Fibroblast of mammary gland (primary cell): ENCODE measurements at regions not wholly inside any gene's neighbourhood (a gene's known extent, or its start where the extent isn't known, plus 50 kb on each side); places are given as distances from the start of the nearest gene placed in this dataset.
A peak's percentile ranks its signal among the peaks of the same experiment; 100 is the strongest.

Source experiments
- DNase-seq: peaks from one replicate; pipeline ENCODE4 v3.0.0-alpha.2; 2010; ENCODE audit warnings: low read depth
- H3K4me3 ChIP-seq: 2 replicates; pipeline ENCODE4 v1.5.1; 2011; ENCODE audit warnings: low read depth, mild to moderate bottlenecking, low read length, moderate library complexity; ENCODE audit not compliant: control insufficient read depth
- CTCF ChIP-seq: conservative IDR thresholded peaks from 2 replicates; pipeline ENCODE4 v1.5.1; 2011; ENCODE audit warnings: low read depth, low read length, inconsistent platforms; ENCODE audit not compliant: control insufficient read depth, insufficient read depth

- no peak overlapping the region for H3K4me3 ChIP-seq
- DNase-seq = no peak
- TF ChIP-seq CTCF = no peak
Measured at GRCh38 chr5:109961751-109962150, 272.0 kb downstream of the MAN2A1 start.

- no peak for DNase-seq
- H3K4me3 ChIP-seq = no peak overlapping the region
- TF ChIP-seq CTCF = no peak
Measured at GRCh38 chr5:109962882-109963603, 273.3 kb downstream of the MAN2A1 start.

- no peak overlapping the region for H3K4me3 ChIP-seq
- TF ChIP-seq CTCF = no peak
- DNase-seq = peak; percentile 19
Measured at GRCh38 chr5:109964136-109964535, 274.4 kb downstream of the MAN2A1 start.

- DNase-seq = no peak
- no peak for TF ChIP-seq CTCF
- H3K4me3 ChIP-seq = no peak overlapping the region
Measured at GRCh38 chr5:109965634-109966033, 275.9 kb downstream of the MAN2A1 start.

- H3K4me3 ChIP-seq = no peak overlapping the region
- TF ChIP-seq CTCF = no peak
- no peak for DNase-seq
Measured at GRCh38 chr5:109971968-109972367, 282.2 kb downstream of the MAN2A1 start.

GRCh38 chr5:109981979-109982378 is 292.3 kb downstream of the MAN2A1 start:
- DNase-seq = no peak
- no peak overlapping the region for H3K4me3 ChIP-seq
- no peak for TF ChIP-seq CTCF
